A673 (cell line): ENCODE measurements at regions not wholly inside any gene's neighbourhood (a gene's known extent, or its start where the extent isn't known, plus 50 kb on each side); places are given as distances from the start of the nearest gene placed in this dataset.

Experiments
- BruUV-seq: library from RNA; stranded (reverse); fragments of 400-500 nt; replicated peaks from 2 replicates; lab custom pipeline; 2021; lab: Mats Ljungman, UMichigan
- CTCF ChIA-PET: fragments of 300-600 bp; sonication (Branson Sonifier 250); formaldehyde crosslinking; loops from one replicate; lab custom pipeline; 2022; ENCODE audit warnings: antibody characterized with exemption; lab: Charles Lee
- POLR2A ChIA-PET: fragments of 300-600 bp; sonication (Branson Sonifier 250); formaldehyde crosslinking; loops from one replicate; lab custom pipeline; 2022; ENCODE audit warnings: antibody characterized with exemption; ENCODE audit not compliant: low non-redundant PET; lab: Charles Lee
- DNase-seq: peaks from one replicate; pipeline ENCODE4 v3.0.0-alpha.2; 2015; ENCODE audit warnings: low spot score
- H3K27ac ChIP-seq: fragments of 200-600 bp; sonication (generic); 2 replicates; pipeline ENCODE4 v1.5.1; 2016; ENCODE audit warnings: mixed run types, low read depth, mild to moderate bottlenecking, mixed read lengths, antibody characterized with exemption, low read length; ENCODE audit not compliant: poor library complexity, severe bottlenecking
- H3K27me3 ChIP-seq: fragments of 200-600 bp; sonication (generic); replicated peaks from 2 replicates; pipeline ENCODE4 v1.6.1; 2017; ENCODE audit warnings: mixed run types, low read depth, mild to moderate bottlenecking, mixed read lengths, antibody characterized with exemption, low read length; ENCODE audit not compliant: insufficient read depth, poor library complexity
- H3K36me3 ChIP-seq: fragments of 200-600 bp; sonication (generic); 2 replicates; pipeline ENCODE4 v1.6.1; 2016; ENCODE audit warnings: mixed run types, mild to moderate bottlenecking, mixed read lengths, antibody characterized with exemption, low read length; ENCODE audit not compliant: insufficient read depth, poor library complexity, severe bottlenecking
- H3K4me1 ChIP-seq: fragments of 200-600 bp; sonication (generic); 2 replicates; pipeline ENCODE4 v1.6.1; 2017; ENCODE audit warnings: mixed run types, mild to moderate bottlenecking, mixed read lengths, antibody characterized with exemption, low read length; ENCODE audit not compliant: insufficient read depth, poor library complexity, severe bottlenecking
- H3K4me3 ChIP-seq: fragments of 200-600 bp; sonication (generic); 2 replicates; pipeline ENCODE4 v1.5.1; 2016; ENCODE audit warnings: low read depth, mixed run types, mild to moderate bottlenecking, mixed read lengths, low read length; ENCODE audit not compliant: poor library complexity, severe bottlenecking
- H3K9me3 ChIP-seq: fragments of 200-600 bp; sonication (generic); 2 replicates; pipeline ENCODE4 v1.6.1; 2016; ENCODE audit warnings: mixed run types, low read depth, mild to moderate bottlenecking, mixed read lengths, antibody characterized with exemption, low read length; ENCODE audit not compliant: poor library complexity, severe bottlenecking
- CTCF ChIP-seq: fragments of 300-800, 200-600 bp; sonication (generic); conservative IDR thresholded peaks from 2 replicates; pipeline ENCODE4 v1.5.1; 2017; ENCODE audit warnings: low read depth, mild to moderate bottlenecking, antibody characterized with exemption, low read length, moderate library complexity, mixed read lengths
- EZH2 ChIP-seq: fragments of 200-600 bp; sonication (generic); IDR thresholded peaks from 2 replicates; pipeline ENCODE4 v1.6.1; 2017; ENCODE audit warnings: borderline replicate concordance, low read depth, mild to moderate bottlenecking, mixed read lengths, antibody characterized with exemption, low read length; ENCODE audit not compliant: poor library complexity, severe bottlenecking
- intact Hi-C: fragments of 100-400 bp; cut with micrococcal nuclease; formaldehyde crosslinking; loops from one replicate; pipeline ENCODE4 v1.10.0; 2022; ENCODE audit not compliant: unreplicated experiment

- Histone ChIP-seq H3K4me1 (no peaks in the 10 kb centered on the region), H3K27ac (no peak overlapping the region), H3K27me3 (no peaks in the 10 kb centered on the region), H3K9me3 (no peaks in the 10 kb centered on the region), H3K36me3 (no peaks in the 10 kb centered on the region), H3K4me3 (no peak overlapping the region)
- no TSS peak for BruUV-seq
- intact Hi-C loops, result no loop called here
- POLR2A ChIA-PET, result no interaction called here
- CTCF ChIA-PET, result no interaction called here
- no peak for DNase-seq
- TF ChIP-seq EZH2 (no peak), CTCF (no peak)
Observed at GRCh38 chr3:76245622-76246021, 460.3 kb upstream of the ZNF717 start.

- ChIA-PET CTCF (no interaction called here), POLR2A (no interaction called here)
- Histone ChIP-seq H3K36me3 (no peaks in the 10 kb centered on the region), H3K27me3 (no peaks in the 10 kb centered on the region), H3K9me3 (no peaks in the 10 kb centered on the region), H3K27ac (no peak overlapping the region), H3K4me3 (no peak overlapping the region), H3K4me1 (no peaks in the 10 kb centered on the region)
- DNase-seq, result no peak
- TF ChIP-seq CTCF (no peak), EZH2 (no peak)
- BruUV-seq, result no TSS peak
- intact Hi-C loops, result no loop called here
Observed at GRCh38 chr3:76264496-76264895, 479.1 kb upstream of the ZNF717 start.

GRCh38 chr3:76264911-76265310 lies 479.6 kb upstream of the ZNF717 start:
- no peak overlapping the region for H3K27ac ChIP-seq
- no peaks in the 10 kb centered on the region for H3K27me3 ChIP-seq
- no peaks in the 10 kb centered on the region for H3K4me1 ChIP-seq
- H3K36me3 ChIP-seq, result no peaks in the 10 kb centered on the region
- DNase-seq, result no peak
- TF ChIP-seq CTCF, result no peak
- TF ChIP-seq EZH2, result no peak
- intact Hi-C loops, result no loop called here
- CTCF ChIA-PET, result no interaction called here
- no peak overlapping the region for H3K4me3 ChIP-seq
- POLR2A ChIA-PET, result no interaction called here
- BruUV-seq, result no TSS peak
- no peaks in the 10 kb centered on the region for H3K9me3 ChIP-seq
